ENCODE measurements at regions not wholly inside any gene's neighbourhood (a gene's known extent, or its start where the extent isn't known, plus 50 kb on each side); places are given as distances from the start of the nearest gene placed in this dataset.

- Histone ChIP-seq H3K79me2 (no peaks in the 10 kb centered on the region), H3K9me3 (ENCODE audit: control insufficient read depth, low read length) (no peaks in the 10 kb centered on the region)
Measured at GRCh38 chr3:115562636-115563267, 60.6 kb upstream of the GAP43 start.

GRCh38 chr3:115563984-115564383 is 59.3 kb upstream of the GAP43 start:
- no peak overlapping the region for H2AFZ ChIP-seq
- no peaks in the 10 kb centered on the region for H3K27me3 ChIP-seq (ENCODE audit: control insufficient read depth, insufficient read depth, low read length)
- H3K36me3 ChIP-seq (ENCODE audit: control insufficient read depth, insufficient read depth, low read length): no peaks in the 10 kb centered on the region
- no peaks in the 10 kb centered on the region for H3K9me3 ChIP-seq (ENCODE audit: control insufficient read depth, low read length)
- no peaks in the 10 kb centered on the region for H3K4me1 ChIP-seq
- TF ChIP-seq CTCF (IDR thresholded peaks at IDR 0.05): no peak
- H3K9ac ChIP-seq: no peak overlapping the region
- H3K4me3 ChIP-seq (ENCODE audit: low read depth, low read length): no peak overlapping the region
- H3K79me2 ChIP-seq: no peaks in the 10 kb centered on the region
- no peak overlapping the region for H3K27ac ChIP-seq
- no peak overlapping the region for H3K4me2 ChIP-seq (ENCODE audit: low read length)

More at GRCh38 chr3:115562636-115563267, 60.6 kb upstream of the GAP43 start:
- no peak overlapping the region for H3K4me2 ChIP-seq (ENCODE audit: low read length)
- no peak overlapping the region for H3K9ac ChIP-seq
- H2AFZ ChIP-seq: no peak overlapping the region
- H3K4me1 ChIP-seq: no peaks in the 10 kb centered on the region
- H3K27ac ChIP-seq: no peak overlapping the region
- no peak for TF ChIP-seq CTCF (IDR thresholded peaks at IDR 0.05)
- no peaks in the 10 kb centered on the region for H3K36me3 ChIP-seq (ENCODE audit: control insufficient read depth, insufficient read depth, low read length)
- H3K4me3 ChIP-seq (ENCODE audit: low read depth, low read length): no peak overlapping the region
- no peaks in the 10 kb centered on the region for H3K27me3 ChIP-seq (ENCODE audit: control insufficient read depth, insufficient read depth, low read length)

- Histone ChIP-seq H3K9me3 (ENCODE audit: control insufficient read depth, low read length) (no peaks in the 10 kb centered on the region), H3K4me1 (no peaks in the 10 kb centered on the region), H3K9ac (no peak overlapping the region), H3K4me3 (ENCODE audit: low read depth, low read length) (no peak overlapping the region), H3K4me2 (ENCODE audit: low read length) (no peak overlapping the region), H3K27me3 (ENCODE audit: control insufficient read depth, insufficient read depth, low read length) (no peaks in the 10 kb centered on the region), H2AFZ (no peak overlapping the region), H3K36me3 (ENCODE audit: control insufficient read depth, insufficient read depth, low read length) (no peaks in the 10 kb centered on the region), H3K27ac (no peak overlapping the region), H3K79me2 (no peaks in the 10 kb centered on the region)
- TF ChIP-seq CTCF (IDR thresholded peaks at IDR 0.05): no peak
Measured at GRCh38 chr3:115571413-115571812, 51.9 kb upstream of the GAP43 start.
